Neural cell (in vitro differentiated cells): ENCODE measurements at regions not wholly inside any gene's neighbourhood (a gene's known extent, or its start where the extent isn't known, plus 50 kb on each side); places are given as distances from the start of the nearest gene placed in this dataset.

Experiments
- H2AFZ ChIP-seq: fragments of 200-600, 300-800 bp; sonication (generic), shearing (Covaris generic); 2 replicates; pipeline ENCODE4 v1.6.0; 2014; ENCODE audit warnings: low read depth, mild to moderate bottlenecking, antibody characterized with exemption, low read length, moderate library complexity
- H3F3A ChIP-seq: fragments of 200-600 bp; shearing (Covaris generic); 2 replicates; pipeline ENCODE4 v1.6.1; 2016; ENCODE audit warnings: mild to moderate bottlenecking, moderate library complexity, mixed read lengths, antibody characterized with exemption, low read length; ENCODE audit not compliant: insufficient read depth, poor library complexity, severe bottlenecking
- H3K27ac ChIP-seq: fragments of 200-600, 300-800 bp; sonication (generic), shearing (Covaris generic); 2 replicates; pipeline ENCODE4 v1.5.1; 2014; ENCODE audit warnings: mild to moderate bottlenecking, low read length, moderate library complexity
- H3K27me3 ChIP-seq: fragments of 300-800, 200-600 bp; sonication (generic), shearing (Covaris generic); 2 replicates; pipeline ENCODE4 v1.6.0; 2014; ENCODE audit warnings: mild to moderate bottlenecking, low read depth, low read length, moderate library complexity; ENCODE audit not compliant: insufficient read depth
- H3K36me3 ChIP-seq: fragments of 300-800, 200-600 bp; sonication (generic), shearing (Covaris generic); 2 replicates; pipeline ENCODE4 v1.5.1; 2014; ENCODE audit warnings: mild to moderate bottlenecking, antibody characterized with exemption, low read length, moderate library complexity; ENCODE audit not compliant: insufficient read depth
- H3K4me2 ChIP-seq: fragments of 300-800, 200-600 bp; sonication (generic), shearing (Covaris generic); 2 replicates; pipeline ENCODE4 v1.6.0; 2014; ENCODE audit warnings: mild to moderate bottlenecking, low read length
- H3K4me3 ChIP-seq: fragments of 300-800, 200-600 bp; sonication (generic), shearing (Covaris generic); 2 replicates; pipeline ENCODE4 v1.5.1; 2014; ENCODE audit warnings: mild to moderate bottlenecking, low read length, moderate library complexity
- H3K79me2 ChIP-seq: fragments of 200-600 bp; shearing (Covaris generic); replicated peaks from 2 replicates; pipeline ENCODE4 v1.6.0; 2014; ENCODE audit warnings: mild to moderate bottlenecking, low read length, moderate library complexity; ENCODE audit not compliant: insufficient read depth
- H3K9ac ChIP-seq: fragments of 300-800, 200-600 bp; sonication (generic), shearing (Covaris generic); 2 replicates; pipeline ENCODE4 v1.6.1; 2016; ENCODE audit warnings: mild to moderate bottlenecking, low read length, mixed read lengths
- H3K9me2 ChIP-seq: fragments of 200-600 bp; shearing (Covaris generic); 2 replicates; pipeline ENCODE4 v1.6.1; 2016; ENCODE audit warnings: mild to moderate bottlenecking, low read length, mixed read lengths; ENCODE audit not compliant: insufficient read depth
- H3K9me3 ChIP-seq: fragments of 200-600, 300-800 bp; sonication (generic), shearing (Covaris generic); 2 replicates; pipeline ENCODE4 v1.6.1; 2016; ENCODE audit warnings: mild to moderate bottlenecking, mixed run types, low read length, moderate library complexity, mixed read lengths
- H4K20me1 ChIP-seq: fragments of 200-600 bp; shearing (Covaris generic); 2 replicates; pipeline ENCODE4 v1.6.1; 2016; ENCODE audit warnings: mild to moderate bottlenecking, mixed run types; ENCODE audit not compliant: insufficient read depth
- CTCF ChIP-seq: fragments of 450-650 bp; IDR thresholded peaks from 2 replicates; pipeline ENCODE4 v1.5.1; 2014; ENCODE audit warnings: antibody characterized with exemption, mild to moderate bottlenecking, moderate library complexity; ENCODE audit not compliant: poor library complexity, severe bottlenecking
- EP300 ChIP-seq: fragments of 450-650 bp; conservative IDR thresholded peaks from 2 replicates; pipeline ENCODE4 v1.6.1; 2014; ENCODE audit warnings: antibody characterized with exemption, mild to moderate bottlenecking, moderate library complexity; ENCODE audit not compliant: poor library complexity, severe bottlenecking
- EZH2 ChIP-seq: fragments of 200-600, 300-800 bp; shearing (Covaris generic), sonication (generic); IDR thresholded peaks from 2 replicates; pipeline ENCODE4 v1.6.1; 2014; ENCODE audit warnings: antibody characterized with exemption, low read length, borderline replicate concordance, mild to moderate bottlenecking; ENCODE audit not compliant: insufficient read depth, poor library complexity, severe bottlenecking
- MXI1 ChIP-seq: fragments of 450-650 bp; conservative IDR thresholded peaks from 2 replicates; pipeline ENCODE4 v1.6.1; 2014; ENCODE audit warnings: antibody characterized with exemption, mild to moderate bottlenecking; ENCODE audit not compliant: poor library complexity, severe bottlenecking
- POLR2AphosphoS5 ChIP-seq: IDR thresholded peaks from 2 replicates; pipeline ENCODE4 v1.6.1; 2012
- RAD21 ChIP-seq: fragments of 450-650 bp; conservative IDR thresholded peaks from 2 replicates; pipeline ENCODE4 v1.6.1; 2014; ENCODE audit warnings: antibody characterized with exemption, mild to moderate bottlenecking, moderate library complexity
- REST ChIP-seq: IDR thresholded peaks from 2 replicates; pipeline ENCODE4 v1.6.1; 2012; ENCODE audit warnings: borderline replicate concordance
- SMC3 ChIP-seq: fragments of 450-650 bp; conservative IDR thresholded peaks from 2 replicates; pipeline ENCODE4 v1.6.1; 2014; ENCODE audit warnings: antibody characterized with exemption, mild to moderate bottlenecking, moderate library complexity; ENCODE audit not compliant: poor library complexity
- TAF1 ChIP-seq: IDR thresholded peaks from 2 replicates; pipeline ENCODE4 v1.6.1; 2012; ENCODE audit warnings: low read depth

- Histone ChIP-seq H3K4me2 (no peak overlapping the region), H3K36me3 (no peaks in the 10 kb centered on the region), H3K9ac (no peak overlapping the region), H3K4me3 (no peak overlapping the region), H3K27me3 (no peaks in the 10 kb centered on the region), H2AFZ (no peak overlapping the region), H3K9me2 (no peaks in the 10 kb centered on the region), H4K20me1 (no peaks in the 10 kb centered on the region), H3K27ac (no peak overlapping the region), H3F3A (no peaks in the 10 kb centered on the region), H3K9me3 (no peaks in the 10 kb centered on the region), H3K79me2 (no peaks in the 10 kb centered on the region)
- TF ChIP-seq POLR2AphosphoS5 = no peak
- no peak for TF ChIP-seq EP300
- TF ChIP-seq MXI1 = no peak
- no peak for TF ChIP-seq SMC3
- TF ChIP-seq RAD21 = no peak
- no peak for TF ChIP-seq CTCF
- TF ChIP-seq TAF1 = no peak
- TF ChIP-seq REST = no peak
- no peak for TF ChIP-seq EZH2
Measured at GRCh38 chr5:51181208-51181894, 201.9 kb upstream of the ISL1 start.

- no peaks in the 10 kb centered on the region for H3K9me3 ChIP-seq
- no peak overlapping the region for H2AFZ ChIP-seq
- H3K27ac ChIP-seq = peak overlapping the region; percentile 10
- H3K9ac ChIP-seq = no peak overlapping the region
- no peaks in the 10 kb centered on the region for H3K27me3 ChIP-seq
- peak; percentile 16 for TF ChIP-seq POLR2AphosphoS5
- no peak for TF ChIP-seq CTCF
- peak; percentile 13 for TF ChIP-seq EP300
- H3K9me2 ChIP-seq = no peaks in the 10 kb centered on the region
- peaks cover 5% of the 10 kb centered on the region for H3F3A ChIP-seq
- H3K36me3 ChIP-seq = no peaks in the 10 kb centered on the region
- H3K79me2 ChIP-seq = no peaks in the 10 kb centered on the region
- peak overlapping the region; percentile 31 for H3K4me2 ChIP-seq
- H3K4me3 ChIP-seq = peak overlapping the region; percentile 38
- no peaks in the 10 kb centered on the region for H4K20me1 ChIP-seq
Measured at GRCh38 chr5:51185850-51186329, 197.4 kb upstream of the ISL1 start.
